HG02759 (cell line): ENCODE measurements at regions not wholly inside any gene's neighbourhood (a gene's known extent, or its start where the extent isn't known, plus 50 kb on each side); places are given as distances from the start of the nearest gene placed in this dataset.
"Not testable (repeated sequence)": the region's sequence is repeated elsewhere in the genome, so short reads cannot be mapped to it uniquely, and the experiment has no call there.

Source experiments
- ATAC-seq: cut with Tn5 transposase; IDR thresholded peaks from one replicate; pipeline ENCODE4 v1.9.1; 2021; ENCODE audit warnings: mild to moderate bottlenecking, moderate library complexity; ENCODE audit not compliant: unreplicated experiment

- not testable (repeated sequence) for ATAC-seq
Measured at GRCh38 chr11:24217319-24217718, 279.5 kb upstream of the LUZP2 start.

GRCh38 chr11:24225501-24225900 is 271.4 kb upstream of the LUZP2 start:
- no peak for ATAC-seq

GRCh38 chr11:24226606-24227005 is 270.2 kb upstream of the LUZP2 start:
- no peak for ATAC-seq

- no peak for ATAC-seq
Measured at GRCh38 chr11:24233041-24233440, 263.8 kb upstream of the LUZP2 start.

GRCh38 chr11:24234822-24235508 is 261.9 kb upstream of the LUZP2 start:
- no peak for ATAC-seq

GRCh38 chr11:24238771-24239645 is 257.8 kb upstream of the LUZP2 start:
- ATAC-seq = no peak

GRCh38 chr11:24239930-24240329 is 256.9 kb upstream of the LUZP2 start:
- no peak for ATAC-seq

GRCh38 chr11:24240496-24241175 is 256.2 kb upstream of the LUZP2 start:
- no peak for ATAC-seq

GRCh38 chr11:24246715-24247114 is 250.1 kb upstream of the LUZP2 start:
- no peak for ATAC-seq

GRCh38 chr11:24247846-24248245 is 249.0 kb upstream of the LUZP2 start:
- no peak for ATAC-seq

GRCh38 chr11:24249921-24250320 is 246.9 kb upstream of the LUZP2 start:
- ATAC-seq = no peak

GRCh38 chr11:24253237-24253760 is 243.6 kb upstream of the LUZP2 start:
- ATAC-seq = no peak

- ATAC-seq = no peak
Measured at GRCh38 chr11:24264868-24265267, 232.0 kb upstream of the LUZP2 start.

- ATAC-seq = no peak
Measured at GRCh38 chr11:24267014-24267413, 229.8 kb upstream of the LUZP2 start.

GRCh38 chr11:24271798-24272197 is 225.1 kb upstream of the LUZP2 start:
- no peak for ATAC-seq

GRCh38 chr11:24274214-24274781 is 222.6 kb upstream of the LUZP2 start:
- not testable (repeated sequence) for ATAC-seq

GRCh38 chr11:24286238-24286637 is 210.6 kb upstream of the LUZP2 start:
- no peak for ATAC-seq

- ATAC-seq = no peak
Measured at GRCh38 chr11:24289301-24289700, 207.6 kb upstream of the LUZP2 start.

GRCh38 chr11:24293964-24294363 is 202.9 kb upstream of the LUZP2 start:
- no peak for ATAC-seq

- no peak for ATAC-seq
Measured at GRCh38 chr11:24295360-24295759, 201.5 kb upstream of the LUZP2 start.

GRCh38 chr11:24297461-24297860 is 199.4 kb upstream of the LUZP2 start:
- ATAC-seq = no peak
